Stomach (tissue), 8 donors: ENCODE measurements at regions not wholly inside any gene's neighbourhood (a gene's known extent, or its start where the extent isn't known, plus 50 kb on each side); places are given as distances from the start of the nearest gene placed in this dataset.

Experiments used
- DNase-seq, 2 donors: peaks; one replicate each; pipeline versions ENCODE4 v3.0.0 to v3.0.0-alpha.2; 2013 to 2019
- H3K27ac ChIP-seq, 5 donors: fragments of 200-600 bp in 4 of 5; sonication (generic) in 4 of 5; one replicate each; pipeline ENCODE4 v1.5.1; 2013 to 2019; ENCODE audit warnings: mild to moderate bottlenecking in 1 of 5, moderate library complexity in 1 of 5
- H3K27me3 ChIP-seq, 3 donors: fragments of 200-600 bp; sonication (generic); one replicate each; pipeline ENCODE4 v1.5.1; 2017 to 2019; ENCODE audit warnings: mixed run types in 1 of 3
- H3K36me3 ChIP-seq, 4 donors: fragments of 200-600 bp; sonication (generic); 1 replicate in 3 of 4; 2 replicates in 1 of 4; pipeline ENCODE4 v1.5.1; 2016 to 2019
- H3K4me1 ChIP-seq, 4 donors: fragments of 200-600 bp; sonication (generic); one replicate each; pipeline ENCODE4 v1.5.1; 2016 to 2019
- H3K4me3 ChIP-seq, 4 donors: fragments of 200-600 bp; sonication (generic) in 3 of 4; one replicate each; pipeline ENCODE4 v1.5.1; 2016 to 2019; ENCODE audit warnings: mild to moderate bottlenecking in 1 of 4
- H3K9me3 ChIP-seq, 4 donors: fragments of 200-600 bp; sonication (generic); one replicate each; pipeline ENCODE4 v1.5.1; 2016 to 2019
- EP300 ChIP-seq: sonication (generic); formaldehyde crosslinking; IDR thresholded peaks from one replicate; pipeline ENCODE4 v1.6.1; 2017; ENCODE audit warnings: antibody characterized with exemption
- POLR2A ChIP-seq, 4 donors: fragments of 450-650 bp; IDR thresholded peaks; one replicate each; pipeline ENCODE4 v1.6.1; 2016; ENCODE audit warnings: antibody characterized with exemption in 4 of 4, control low read depth in 2 of 4, mild to moderate bottlenecking in 1 of 4, moderate library complexity in 1 of 4
- POLR2AphosphoS5 ChIP-seq, 3 donors: sonication (generic); formaldehyde crosslinking; IDR thresholded peaks; one replicate each; pipeline ENCODE4 v1.6.1; 2016; ENCODE audit warnings: antibody characterized with exemption in 3 of 3
- WGBS, 5 donors: extraction: QIAGEN DNeasy Blood & Tissue Kit in 3 of 5; methylation state at CpG; one replicate each; pipeline versions ENCODE4 v1.1.5 to v1.1.7; 2013 to 2018; 5-methylcytosine and 5-hydroxymethylcytosine counted together
- intact Hi-C: fragments of 100-400 bp; cut with DNase I; formaldehyde crosslinking; loops from one replicate; pipeline ENCODE4 v1.15.1; 2023; ENCODE audit warnings: low total_unique reads
- TF ChIP-seq, protein P1 (sequence below), 7 experiments: fragments of 450-650 bp in 4 of 7; fragments of 200-600 bp in 3 of 7; sonication (generic) in 3 of 7; IDR thresholded peaks; one replicate each; pipeline ENCODE4 v1.5.1; 2016 to 2019; ENCODE audit warnings: antibody characterized with exemption in 7 of 7, control low read depth in 2 of 7, mild to moderate bottlenecking in 1 of 7
- donor health status: healthy with polysubstance abuse.
- donor health status: Bipolar disorder and iron deficiency.
- donor health status: healthy.

DNA sequence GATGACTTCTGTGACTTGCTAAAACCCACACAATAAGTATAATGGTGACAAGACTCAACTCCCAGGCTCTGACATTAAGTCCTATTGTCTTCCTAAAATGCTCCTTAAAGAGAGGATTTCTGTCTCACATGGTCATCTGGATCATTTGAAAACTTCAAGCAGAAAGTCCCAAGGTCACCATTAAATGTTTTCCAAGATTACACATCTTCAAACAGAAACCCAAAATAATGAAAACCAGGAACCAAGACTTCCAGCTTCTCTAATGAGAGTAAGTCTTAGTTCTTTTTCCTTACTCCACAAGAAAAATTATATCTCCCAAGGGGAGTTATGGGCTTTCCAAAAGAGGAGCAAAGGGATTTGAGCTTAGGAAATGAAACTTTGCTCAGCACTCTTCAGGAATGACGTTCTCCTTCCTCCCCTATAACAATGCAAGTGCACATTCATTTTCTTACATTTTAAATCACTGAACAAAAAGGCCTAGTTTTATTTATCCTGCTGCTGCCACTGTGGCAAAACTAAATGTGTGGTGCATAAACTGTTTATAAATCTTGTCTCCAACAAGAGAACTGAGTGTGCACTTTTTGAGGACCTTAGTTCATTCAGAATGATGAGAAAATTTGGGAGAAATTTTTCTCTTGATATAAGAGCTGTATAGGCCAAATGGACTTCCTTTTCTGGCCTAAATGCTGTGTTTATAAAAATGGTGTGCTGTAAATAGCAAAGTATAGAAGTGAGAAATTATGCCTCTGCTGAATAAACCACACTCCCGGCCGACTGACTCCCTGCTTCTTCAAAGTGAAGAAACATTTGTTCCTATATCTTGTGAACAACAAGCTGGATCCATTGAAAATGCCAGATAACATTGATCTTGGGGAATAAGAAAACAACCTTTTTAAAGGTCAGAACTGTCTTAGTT lies 148.4 kb upstream of the PLEKHG7 start:
- Histone ChIP-seq H3K4me3 (no peak overlapping the region), H3K4me1 (peaks cover 10 to 72% (median 36%) of the 10 kb centered on the region in 4 donors), H3K36me3 (no peaks in the 10 kb centered on the region), H3K9me3 (no peaks in the 10 kb centered on the region), H3K27me3 (no peaks in the 10 kb centered on the region), H3K27ac (peak overlapping the region in 4 of 5 donors; percentile 62 to 79 (median 64))
- intact Hi-C loops = no loop called here
- TF ChIP-seq POLR2AphosphoS5 (IDR thresholded peaks at IDR 0.05) (no peak), POLR2A (IDR thresholded peaks at IDR 0.05) (no peak), EP300 (no peak)
- TF ChIP-seq, protein P1, sequence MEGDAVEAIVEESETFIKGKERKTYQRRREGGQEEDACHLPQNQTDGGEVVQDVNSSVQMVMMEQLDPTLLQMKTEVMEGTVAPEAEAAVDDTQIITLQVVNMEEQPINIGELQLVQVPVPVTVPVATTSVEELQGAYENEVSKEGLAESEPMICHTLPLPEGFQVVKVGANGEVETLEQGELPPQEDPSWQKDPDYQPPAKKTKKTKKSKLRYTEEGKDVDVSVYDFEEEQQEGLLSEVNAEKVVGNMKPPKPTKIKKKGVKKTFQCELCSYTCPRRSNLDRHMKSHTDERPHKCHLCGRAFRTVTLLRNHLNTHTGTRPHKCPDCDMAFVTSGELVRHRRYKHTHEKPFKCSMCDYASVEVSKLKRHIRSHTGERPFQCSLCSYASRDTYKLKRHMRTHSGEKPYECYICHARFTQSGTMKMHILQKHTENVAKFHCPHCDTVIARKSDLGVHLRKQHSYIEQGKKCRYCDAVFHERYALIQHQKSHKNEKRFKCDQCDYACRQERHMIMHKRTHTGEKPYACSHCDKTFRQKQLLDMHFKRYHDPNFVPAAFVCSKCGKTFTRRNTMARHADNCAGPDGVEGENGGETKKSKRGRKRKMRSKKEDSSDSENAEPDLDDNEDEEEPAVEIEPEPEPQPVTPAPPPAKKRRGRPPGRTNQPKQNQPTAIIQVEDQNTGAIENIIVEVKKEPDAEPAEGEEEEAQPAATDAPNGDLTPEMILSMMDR (IDR thresholded peaks at IDR 0.05) = no peak
- no peak for DNase-seq
- 50 to 66% (median 60%) methylated on average over 3 of the region's 3 CpGs for WGBS, 5 donors

DNA sequence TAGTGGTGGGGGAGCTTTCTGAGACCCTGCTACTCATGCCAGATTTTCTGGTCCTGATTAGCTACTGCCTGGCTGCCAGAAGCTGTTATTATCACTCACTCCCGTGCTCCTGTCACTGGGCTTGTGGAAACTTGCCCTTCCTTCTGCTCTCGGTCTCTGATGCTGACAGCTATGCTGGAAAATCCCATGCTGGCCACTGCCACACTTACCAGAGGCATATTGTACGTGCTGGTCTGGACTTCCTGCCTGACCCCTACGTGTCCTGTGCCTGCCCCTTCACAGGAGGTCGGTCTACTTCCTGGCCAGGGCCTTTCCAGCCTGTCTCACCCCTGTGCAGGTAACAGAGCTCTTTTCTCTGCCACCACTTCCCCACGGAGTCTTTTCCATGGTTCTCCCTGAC lies 149.4 kb upstream of the PLEKHG7 start:
- H3K36me3 ChIP-seq = no peaks in the 10 kb centered on the region
- DNase-seq = peak; percentile 42 to 72
- H3K27ac ChIP-seq = peak overlapping the region; percentile 51 to 79 (median 62)
- no peaks in the 10 kb centered on the region for H3K9me3 ChIP-seq
- peaks cover 10 to 65% (median 35%) of the 10 kb centered on the region in 4 donors for H3K4me1 ChIP-seq
- WGBS, 5 donors = 22 to 39% (median 25%) methylated on average over 6 of the region's 6 CpGs
- intact Hi-C loops = no loop called here
- no peak for TF ChIP-seq EP300
- no peak for TF ChIP-seq POLR2A (IDR thresholded peaks at IDR 0.05)
- no peak for TF ChIP-seq POLR2AphosphoS5 (IDR thresholded peaks at IDR 0.05)
- TF ChIP-seq, protein P1 (IDR thresholded peaks at IDR 0.05) = no peak
- H3K27me3 ChIP-seq = no peaks in the 10 kb centered on the region
- H3K4me3 ChIP-seq = no peak overlapping the region

DNA sequence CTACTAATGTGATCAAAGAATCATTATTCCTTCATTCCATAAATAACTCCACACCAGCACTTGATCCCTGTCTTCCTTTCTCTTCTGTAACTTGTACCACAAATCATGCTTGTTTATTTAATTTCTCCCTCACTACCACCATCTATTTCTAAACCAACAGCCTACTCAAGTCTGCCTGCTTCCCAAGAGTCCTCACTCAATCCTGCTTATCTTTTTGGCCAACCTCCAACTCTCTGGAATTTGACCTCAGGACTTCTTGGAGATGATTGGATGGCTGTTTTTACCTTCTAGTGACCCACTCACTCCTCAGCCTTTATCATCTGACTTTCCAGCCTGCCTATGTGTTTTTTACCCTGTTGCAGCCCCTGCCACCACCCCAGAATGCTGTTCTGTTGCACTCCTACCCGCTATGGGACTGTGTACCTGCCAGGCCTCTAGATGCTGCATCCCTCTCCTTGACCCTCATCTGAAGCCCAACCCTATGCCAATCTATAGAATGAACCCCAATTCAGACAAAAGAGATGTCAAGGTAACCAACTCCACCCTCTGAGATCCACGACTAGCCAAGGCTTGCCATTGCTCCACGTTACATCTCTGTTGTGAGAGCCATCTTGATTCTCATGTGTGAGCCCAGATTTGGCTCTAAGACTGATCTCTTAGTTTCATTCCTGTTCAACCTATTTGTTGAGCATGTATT lies 150.2 kb upstream of the PLEKHG7 start:
- 65 to 89% (median 76%) methylated on average over 3 of the region's 3 CpGs for WGBS, 5 donors
- intact Hi-C loops = no loop called here

DNA sequence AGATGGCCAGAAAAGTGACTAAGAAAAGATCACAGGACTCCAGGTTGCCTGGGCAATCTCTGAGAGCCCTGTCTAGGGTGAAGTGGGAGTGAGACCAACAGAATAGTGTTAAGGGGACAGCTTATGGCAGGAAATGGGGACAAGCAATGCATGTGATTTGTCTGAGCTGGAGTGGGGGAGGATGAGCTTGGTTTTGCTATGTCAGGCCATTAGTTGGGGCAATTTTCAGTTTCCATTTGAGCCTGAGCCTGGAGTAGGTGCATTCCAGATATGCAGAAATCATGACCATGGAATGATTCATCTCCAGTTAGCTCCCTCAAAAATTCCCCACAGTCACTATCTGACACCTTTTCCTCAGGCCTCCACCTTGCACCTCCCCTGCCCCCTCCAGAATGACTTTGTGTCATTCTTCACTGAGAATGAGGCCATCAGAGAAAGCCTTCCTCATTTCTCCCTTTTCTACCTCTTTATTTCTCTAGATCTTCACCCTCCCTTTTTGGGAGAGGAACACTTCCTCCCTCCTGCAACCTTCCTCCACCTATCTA lies 150.9 kb upstream of the PLEKHG7 start:
- intact Hi-C loops = no loop called here
- H3K4me3 ChIP-seq = no peak overlapping the region
- peaks cover 11 to 67% (median 42%) of the 10 kb centered on the region in 4 donors for H3K4me1 ChIP-seq
- H3K27me3 ChIP-seq = no peaks in the 10 kb centered on the region
- H3K27ac ChIP-seq = peak overlapping the region; percentile 13 to 79 (median 44)
- H3K9me3 ChIP-seq = no peaks in the 10 kb centered on the region
- no peaks in the 10 kb centered on the region for H3K36me3 ChIP-seq
- no peak for DNase-seq
- TF ChIP-seq POLR2A (IDR thresholded peaks at IDR 0.05) (no peak), POLR2AphosphoS5 (IDR thresholded peaks at IDR 0.05) (no peak), EP300 (no peak)
- TF ChIP-seq, protein P1 (IDR thresholded peaks at IDR 0.05) = no peak

More for the DNA sequence above, 150.2 kb upstream of the PLEKHG7 start:
- no peak overlapping the region for H3K4me3 ChIP-seq
- peak in 1 of 2 donors; percentile 80 for DNase-seq
- H3K4me1 ChIP-seq = peaks cover 11 to 64% (median 36%) of the 10 kb centered on the region in 4 donors
- no peaks in the 10 kb centered on the region for H3K9me3 ChIP-seq
- TF ChIP-seq POLR2A (IDR thresholded peaks at IDR 0.05) (no peak), POLR2AphosphoS5 (IDR thresholded peaks at IDR 0.05) (peak in 1 of 3 donors; percentile 22)
- TF ChIP-seq, protein P1 (IDR thresholded peaks at IDR 0.05) = no peak
- no peaks in the 10 kb centered on the region for H3K36me3 ChIP-seq
- peak overlapping the region; percentile 35 to 79 (median 62) for H3K27ac ChIP-seq
- H3K27me3 ChIP-seq = no peaks in the 10 kb centered on the region
